ENCODE measurements at regions not wholly inside any gene's neighbourhood (a gene's known extent, or its start where the extent isn't known, plus 50 kb on each side); places are given as distances from the start of the nearest gene placed in this dataset.

DNA sequence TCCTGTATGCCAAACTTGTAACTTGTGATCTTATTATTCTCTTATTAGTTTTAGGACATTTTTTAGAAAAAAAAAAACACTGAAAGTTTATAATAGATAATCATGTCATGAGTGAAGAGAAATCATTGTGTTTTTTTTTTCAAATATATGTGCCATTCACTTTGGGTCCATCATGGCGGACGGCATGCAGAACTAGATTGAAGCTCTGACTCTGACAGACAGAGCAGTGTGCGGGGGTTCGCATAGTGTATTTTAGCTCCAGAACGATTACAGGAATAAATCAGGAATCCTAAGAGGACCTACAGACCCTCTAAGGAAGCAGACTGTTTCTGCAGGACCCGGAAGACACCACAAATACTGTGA lies 484.4 kb upstream of the REG3G start:
- no peak for DNase-seq (ENCODE audit: low read depth in 1 of 2, low spot score in 1 of 2)
- Histone ChIP-seq H3K27ac (replicated peaks) (no peak overlapping the region), H3K4me3 (replicated peaks; ENCODE audit: insufficient read depth, low read length) (no peak overlapping the region), H3K27me3 (ENCODE audit: insufficient read depth, poor library complexity, severe bottlenecking) (no peaks in the 10 kb centered on the region)
- TF ChIP-seq, protein P1, sequence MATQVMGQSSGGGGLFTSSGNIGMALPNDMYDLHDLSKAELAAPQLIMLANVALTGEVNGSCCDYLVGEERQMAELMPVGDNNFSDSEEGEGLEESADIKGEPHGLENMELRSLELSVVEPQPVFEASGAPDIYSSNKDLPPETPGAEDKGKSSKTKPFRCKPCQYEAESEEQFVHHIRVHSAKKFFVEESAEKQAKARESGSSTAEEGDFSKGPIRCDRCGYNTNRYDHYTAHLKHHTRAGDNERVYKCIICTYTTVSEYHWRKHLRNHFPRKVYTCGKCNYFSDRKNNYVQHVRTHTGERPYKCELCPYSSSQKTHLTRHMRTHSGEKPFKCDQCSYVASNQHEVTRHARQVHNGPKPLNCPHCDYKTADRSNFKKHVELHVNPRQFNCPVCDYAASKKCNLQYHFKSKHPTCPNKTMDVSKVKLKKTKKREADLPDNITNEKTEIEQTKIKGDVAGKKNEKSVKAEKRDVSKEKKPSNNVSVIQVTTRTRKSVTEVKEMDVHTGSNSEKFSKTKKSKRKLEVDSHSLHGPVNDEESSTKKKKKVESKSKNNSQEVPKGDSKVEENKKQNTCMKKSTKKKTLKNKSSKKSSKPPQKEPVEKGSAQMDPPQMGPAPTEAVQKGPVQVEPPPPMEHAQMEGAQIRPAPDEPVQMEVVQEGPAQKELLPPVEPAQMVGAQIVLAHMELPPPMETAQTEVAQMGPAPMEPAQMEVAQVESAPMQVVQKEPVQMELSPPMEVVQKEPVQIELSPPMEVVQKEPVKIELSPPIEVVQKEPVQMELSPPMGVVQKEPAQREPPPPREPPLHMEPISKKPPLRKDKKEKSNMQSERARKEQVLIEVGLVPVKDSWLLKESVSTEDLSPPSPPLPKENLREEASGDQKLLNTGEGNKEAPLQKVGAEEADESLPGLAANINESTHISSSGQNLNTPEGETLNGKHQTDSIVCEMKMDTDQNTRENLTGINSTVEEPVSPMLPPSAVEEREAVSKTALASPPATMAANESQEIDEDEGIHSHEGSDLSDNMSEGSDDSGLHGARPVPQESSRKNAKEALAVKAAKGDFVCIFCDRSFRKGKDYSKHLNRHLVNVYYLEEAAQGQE (IDR thresholded peaks at IDR 0.05; ENCODE audit: insufficient replicate concordance, low read depth), result no peak
- TF ChIP-seq GABPA (IDR thresholded peaks at IDR 0.05; ENCODE audit: low read depth) (no peak), POLR2AphosphoS5 (IDR thresholded peaks at IDR 0.05; ENCODE audit: low read depth) (no peak), SPI1 (IDR thresholded peaks at IDR 0.05; ENCODE audit: borderline replicate concordance, low read depth) (no peak)
- TF ChIP-seq, protein P2, sequence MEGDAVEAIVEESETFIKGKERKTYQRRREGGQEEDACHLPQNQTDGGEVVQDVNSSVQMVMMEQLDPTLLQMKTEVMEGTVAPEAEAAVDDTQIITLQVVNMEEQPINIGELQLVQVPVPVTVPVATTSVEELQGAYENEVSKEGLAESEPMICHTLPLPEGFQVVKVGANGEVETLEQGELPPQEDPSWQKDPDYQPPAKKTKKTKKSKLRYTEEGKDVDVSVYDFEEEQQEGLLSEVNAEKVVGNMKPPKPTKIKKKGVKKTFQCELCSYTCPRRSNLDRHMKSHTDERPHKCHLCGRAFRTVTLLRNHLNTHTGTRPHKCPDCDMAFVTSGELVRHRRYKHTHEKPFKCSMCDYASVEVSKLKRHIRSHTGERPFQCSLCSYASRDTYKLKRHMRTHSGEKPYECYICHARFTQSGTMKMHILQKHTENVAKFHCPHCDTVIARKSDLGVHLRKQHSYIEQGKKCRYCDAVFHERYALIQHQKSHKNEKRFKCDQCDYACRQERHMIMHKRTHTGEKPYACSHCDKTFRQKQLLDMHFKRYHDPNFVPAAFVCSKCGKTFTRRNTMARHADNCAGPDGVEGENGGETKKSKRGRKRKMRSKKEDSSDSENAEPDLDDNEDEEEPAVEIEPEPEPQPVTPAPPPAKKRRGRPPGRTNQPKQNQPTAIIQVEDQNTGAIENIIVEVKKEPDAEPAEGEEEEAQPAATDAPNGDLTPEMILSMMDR (IDR thresholded peaks at IDR 0.05; ENCODE audit: insufficient read depth, low read length), result no peak

DNA sequence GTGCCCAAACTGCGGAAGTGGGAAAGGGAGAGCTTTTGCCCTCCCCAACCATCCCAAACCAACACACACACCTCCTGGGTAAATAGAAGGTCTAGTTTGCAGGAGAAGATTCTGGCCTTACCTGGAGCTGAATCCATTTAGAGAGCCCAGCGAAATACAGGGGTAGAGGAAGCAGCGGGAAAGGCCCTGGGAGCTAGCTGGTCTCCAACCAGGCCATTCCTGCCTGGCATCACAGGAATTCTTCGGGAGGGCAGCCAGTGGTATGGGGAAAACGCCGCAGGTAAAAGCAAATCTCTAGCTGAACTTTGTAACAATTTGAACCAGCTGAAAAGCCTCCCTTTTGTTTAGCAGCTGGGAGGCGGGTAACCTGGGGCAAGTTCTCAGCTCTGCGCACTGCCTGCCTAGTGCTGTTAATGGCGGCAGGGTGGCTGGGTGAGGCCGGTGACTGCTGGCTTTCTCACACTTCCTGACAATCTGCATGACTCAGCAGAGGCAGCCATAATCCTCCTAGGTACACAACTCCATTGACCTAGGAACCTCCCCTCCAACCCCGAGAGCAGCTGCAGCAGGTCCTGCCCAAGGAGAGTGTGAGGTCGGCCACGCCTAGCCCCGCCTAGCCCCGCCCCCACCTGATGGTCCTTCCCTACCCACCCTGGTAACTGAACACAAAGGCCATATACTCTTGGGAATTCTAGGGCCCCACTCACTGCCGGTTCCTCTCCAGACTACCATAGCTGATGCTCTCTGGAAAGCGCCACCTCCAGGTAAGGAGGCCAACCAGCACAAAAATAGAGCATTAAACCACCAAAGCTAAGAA lies 483.8 kb upstream of the REG3G start:
- Histone ChIP-seq H3K27ac (replicated peaks) (no peak overlapping the region), H3K27me3 (ENCODE audit: insufficient read depth, poor library complexity, severe bottlenecking) (no peaks in the 10 kb centered on the region), H3K4me3 (replicated peaks; ENCODE audit: insufficient read depth, low read length) (no peak overlapping the region)
- no peak for DNase-seq (ENCODE audit: low read depth in 1 of 2, low spot score in 1 of 2)
- TF ChIP-seq SPI1 (IDR thresholded peaks at IDR 0.05; ENCODE audit: borderline replicate concordance, low read depth) (no peak), POLR2AphosphoS5 (IDR thresholded peaks at IDR 0.05; ENCODE audit: low read depth) (no peak), GABPA (IDR thresholded peaks at IDR 0.05; ENCODE audit: low read depth) (no peak)
- TF ChIP-seq, protein P2 (IDR thresholded peaks at IDR 0.05; ENCODE audit: insufficient read depth, low read length), result no peak
- TF ChIP-seq, protein P1 (IDR thresholded peaks at IDR 0.05; ENCODE audit: insufficient replicate concordance, low read depth), result no peak

DNA sequence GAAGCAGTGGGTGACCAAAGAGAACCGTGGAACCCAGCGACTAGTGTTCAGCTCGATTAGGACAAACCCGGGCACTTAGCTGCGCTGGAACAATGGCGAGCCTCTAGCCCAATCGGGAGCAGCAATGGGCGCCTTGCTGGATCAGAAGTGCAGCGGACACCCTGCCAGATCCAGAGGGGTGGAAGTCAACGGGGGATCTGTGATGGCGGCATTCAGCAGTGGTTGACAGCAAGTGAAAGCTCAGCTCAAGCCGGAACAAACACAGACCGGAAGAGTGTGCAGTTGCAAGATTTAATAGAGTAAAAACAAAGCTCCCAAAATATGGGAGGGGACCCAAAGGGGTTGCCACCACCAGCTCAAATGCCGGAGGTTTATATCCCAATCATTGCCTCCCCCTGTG lies 478.7 kb upstream of the REG3G start:
- no peak for TF ChIP-seq GABPA (IDR thresholded peaks at IDR 0.05; ENCODE audit: low read depth)
- TF ChIP-seq, protein P1 (IDR thresholded peaks at IDR 0.05; ENCODE audit: insufficient replicate concordance, low read depth), result no peak
- no peak for TF ChIP-seq SPI1 (IDR thresholded peaks at IDR 0.05; ENCODE audit: borderline replicate concordance, low read depth)
- TF ChIP-seq, protein P2 (IDR thresholded peaks at IDR 0.05; ENCODE audit: insufficient read depth, low read length), result no peak
- TF ChIP-seq POLR2AphosphoS5 (IDR thresholded peaks at IDR 0.05; ENCODE audit: low read depth), result no peak
- no peak overlapping the region for H3K27ac ChIP-seq (replicated peaks)
- DNase-seq (ENCODE audit: low read depth in 1 of 2, low spot score in 1 of 2), result no peak
- H3K27me3 ChIP-seq (ENCODE audit: insufficient read depth, poor library complexity, severe bottlenecking), result no peaks in the 10 kb centered on the region
- H3K4me3 ChIP-seq (replicated peaks; ENCODE audit: insufficient read depth, low read length), result no peak overlapping the region
